ENCODE measurements at regions not wholly inside any gene's neighbourhood (a gene's known extent, or its start where the extent isn't known, plus 50 kb on each side); places are given as distances from the start of the nearest gene placed in this dataset.
"Not testable (repeated sequence)": the region's sequence is repeated elsewhere in the genome, so short reads cannot be mapped to it uniquely, and the experiment has no call there.

GRCh38 chr3:8313560-8314267 is 187.9 kb upstream of the LMCD1 start:
- Histone ChIP-seq H3K9me2 (ENCODE audit: insufficient read depth) (no peaks in the 10 kb centered on the region), H3K9me3 (ENCODE audit: low read depth) (peaks cover under 1% of the 10 kb centered on the region), H2AFZ (no peak overlapping the region), H3K9ac (no peak overlapping the region), H4K20me1 (ENCODE audit: insufficient read depth) (no peaks in the 10 kb centered on the region), H3K79me2 (ENCODE audit: insufficient read depth) (no peaks in the 10 kb centered on the region), H3K27ac (no peak overlapping the region), H3K4me2 (ENCODE audit: unreplicated experiment) (no peak overlapping the region), H3F3A (ENCODE audit: insufficient read depth) (no peaks in the 10 kb centered on the region), H3K27me3 (replicated peaks; ENCODE audit: insufficient read depth) (no peaks in the 10 kb centered on the region), H3K4me1 (ENCODE audit: insufficient read depth) (peaks cover 13% of the 10 kb centered on the region), H3K36me3 (ENCODE audit: low read depth) (no peaks in the 10 kb centered on the region), H3K4me3 (no peak overlapping the region)
- in situ Hi-C loops (cut with MboI) = no loop called here
- TF ChIP-seq EZH2 (IDR thresholded peaks at IDR 0.05; ENCODE audit: insufficient read depth, poor library complexity, severe bottlenecking) = no peak
- TF ChIP-seq EZH2phosphoT487 (IDR thresholded peaks at IDR 0.05; ENCODE audit: insufficient read depth, low read depth) = no peak
- WGBS, 2 experiments (ENCODE audit: low coverage in 1 of 2, low lambda C conversion rate in 2 of 2, missing lambda C conversion rate in 2 of 2) = 47 to 50% methylated on average over 5 of the region's 5 CpGs
- DNase-seq = no peak

- H4K20me1 ChIP-seq (ENCODE audit: insufficient read depth); H3K9me2 ChIP-seq (ENCODE audit: insufficient read depth); H3K9me3 ChIP-seq (ENCODE audit: low read depth); H3K4me2 ChIP-seq (ENCODE audit: unreplicated experiment); H3K79me2 ChIP-seq (ENCODE audit: insufficient read depth); H3K9ac ChIP-seq; H3F3A ChIP-seq (ENCODE audit: insufficient read depth); H3K27me3 ChIP-seq (replicated peaks; ENCODE audit: insufficient read depth); DNase-seq; in situ Hi-C loops (cut with MboI); H2AFZ ChIP-seq; H3K36me3 ChIP-seq (ENCODE audit: low read depth); H3K27ac ChIP-seq; H3K4me3 ChIP-seq: not testable (repeated sequence)
- 63 to 77% methylated on average over 3 of the region's 3 CpGs for WGBS, 2 experiments (ENCODE audit: low coverage in 1 of 2, low lambda C conversion rate in 2 of 2, missing lambda C conversion rate in 2 of 2)
- H3K4me1 ChIP-seq (ENCODE audit: insufficient read depth) = peaks cover 32% of the 10 kb centered on the region
Measured at GRCh38 chr3:8315526-8315925, 186.1 kb upstream of the LMCD1 start.

- H4K20me1 ChIP-seq (ENCODE audit: insufficient read depth) = no peaks in the 10 kb centered on the region
- H3F3A ChIP-seq (ENCODE audit: insufficient read depth) = peaks cover 9% of the 10 kb centered on the region; the same call in 1 of the 2 replicates
- peak; percentile 60 for DNase-seq
- peaks cover 38% of the 10 kb centered on the region for H3K4me1 ChIP-seq (ENCODE audit: insufficient read depth)
- no peaks in the 10 kb centered on the region for H3K27me3 ChIP-seq (replicated peaks; ENCODE audit: insufficient read depth)
- H3K9me3 ChIP-seq (ENCODE audit: low read depth) = no peaks in the 10 kb centered on the region
- H3K79me2 ChIP-seq (ENCODE audit: insufficient read depth) = no peaks in the 10 kb centered on the region
- H3K4me3 ChIP-seq = no peak overlapping the region
- H3K9me2 ChIP-seq (ENCODE audit: insufficient read depth) = no peaks in the 10 kb centered on the region
- 59 to 64% methylated on average over 8 of the region's 8 CpGs for WGBS, 2 experiments (ENCODE audit: low coverage in 1 of 2, low lambda C conversion rate in 2 of 2, missing lambda C conversion rate in 2 of 2)
- TF ChIP-seq EZH2 (IDR thresholded peaks at IDR 0.05; ENCODE audit: insufficient read depth, poor library complexity, severe bottlenecking) = no peak
- TF ChIP-seq EZH2phosphoT487 (IDR thresholded peaks at IDR 0.05; ENCODE audit: insufficient read depth, low read depth) = no peak
- H2AFZ ChIP-seq = no peak overlapping the region
- H3K27ac ChIP-seq = no peak overlapping the region
- no peaks in the 10 kb centered on the region for H3K36me3 ChIP-seq (ENCODE audit: low read depth)
- H3K9ac ChIP-seq = no peak overlapping the region
- peak overlapping the region; percentile 49 for H3K4me2 ChIP-seq (ENCODE audit: unreplicated experiment)
- in situ Hi-C loops (cut with MboI) = no loop called here
Measured at GRCh38 chr3:8317661-8318649, 183.7 kb upstream of the LMCD1 start.

GRCh38 chr3:8319935-8320634 is 181.5 kb upstream of the LMCD1 start:
- peaks cover 9% of the 10 kb centered on the region; the same call in 1 of the 2 replicates for H3F3A ChIP-seq (ENCODE audit: insufficient read depth)
- peaks cover 38% of the 10 kb centered on the region for H3K4me1 ChIP-seq (ENCODE audit: insufficient read depth)
- peak overlapping the region; percentile 2; the same call in 1 of the 2 replicates for H3K27ac ChIP-seq
- no peak overlapping the region; the same call in 1 of the 2 replicates for H3K4me3 ChIP-seq
- 0 to 1% methylated on average over 2 of the region's 2 CpGs for WGBS, 2 experiments (ENCODE audit: low coverage in 1 of 2, low lambda C conversion rate in 2 of 2, missing lambda C conversion rate in 2 of 2)
- H3K27me3 ChIP-seq (replicated peaks; ENCODE audit: insufficient read depth) = no peaks in the 10 kb centered on the region
- no peaks in the 10 kb centered on the region for H3K9me2 ChIP-seq (ENCODE audit: insufficient read depth)
- no peaks in the 10 kb centered on the region for H4K20me1 ChIP-seq (ENCODE audit: insufficient read depth)
- TF ChIP-seq EZH2phosphoT487 (IDR thresholded peaks at IDR 0.05; ENCODE audit: insufficient read depth, low read depth) = no peak
- TF ChIP-seq EZH2 (IDR thresholded peaks at IDR 0.05; ENCODE audit: insufficient read depth, poor library complexity, severe bottlenecking) = no peak
- no peaks in the 10 kb centered on the region for H3K9me3 ChIP-seq (ENCODE audit: low read depth)
- in situ Hi-C loops (cut with MboI) = no loop called here
- H3K9ac ChIP-seq = no peak overlapping the region
- H3K36me3 ChIP-seq (ENCODE audit: low read depth) = no peaks in the 10 kb centered on the region
- DNase-seq = peak; percentile 81
- H3K79me2 ChIP-seq (ENCODE audit: insufficient read depth) = no peaks in the 10 kb centered on the region
- H2AFZ ChIP-seq = 0 out of 2 replicates have a peak overlapping the region, but pooled peaks have one; percentile 20
- H3K4me2 ChIP-seq (ENCODE audit: unreplicated experiment) = peak overlapping the region; percentile 56

Measured in GM23248 (cell line).